SK-N-SH (cell line): ENCODE measurements at regions not wholly inside any gene's neighbourhood (a gene's known extent, or its start where the extent isn't known, plus 50 kb on each side); places are given as distances from the start of the nearest gene placed in this dataset.

Experiments
- EP300 ChIP-seq, 2 experiments: IDR thresholded peaks; 2 replicates each; pipeline versions ENCODE4 v1.4.0 to v1.6.1; 2012; ENCODE audit warnings: borderline replicate concordance in 1 of 2, low read depth in 1 of 2, low read length in 1 of 2
- FOXJ3 ChIP-seq: sonication (generic); formaldehyde crosslinking; IDR thresholded peaks from 2 replicates; pipeline ENCODE4 v1.5.1; 2020; ENCODE audit warnings: mild to moderate bottlenecking, missing genetic modification reagents
- FOXM1 ChIP-seq: IDR thresholded peaks from 2 replicates; pipeline ENCODE4 v1.4.0; 2012; ENCODE audit warnings: low read depth, mild to moderate bottlenecking
- NRF1 ChIP-seq: IDR thresholded peaks from 2 replicates; pipeline ENCODE4 v1.6.1; 2012; ENCODE audit warnings: low read depth, mild to moderate bottlenecking, low read length
- POLR2AphosphoS5 ChIP-seq: IDR thresholded peaks from 2 replicates; pipeline ENCODE4 v1.6.1; 2012; ENCODE audit warnings: low read depth, low read length
- TAF1 ChIP-seq: IDR thresholded peaks from 2 replicates; pipeline ENCODE4 v1.6.1; 2012; ENCODE audit warnings: low read depth, mild to moderate bottlenecking, low read length, moderate library complexity, borderline replicate concordance
- USF2 ChIP-seq: fragments of 150-350 bp; IDR thresholded peaks from 2 replicates; pipeline ENCODE4 v1.6.1; 2017; ENCODE audit warnings: antibody characterized with exemption, low read length, low read depth, borderline replicate concordance
- TF ChIP-seq, protein P1 (sequence below): IDR thresholded peaks from 2 replicates; pipeline ENCODE4; 2012
- TF ChIP-seq, protein P2 (sequence below): fragments of 200-600 bp; sonication (generic); IDR thresholded peaks from 2 replicates; pipeline ENCODE4 v1.6.1; 2017; ENCODE audit warnings: antibody characterized with exemption, mild to moderate bottlenecking, moderate library complexity

GRCh38 chr9:78146241-78146640 lies 89.6 kb upstream of the CEP78 start:
- TF ChIP-seq USF2 (no peak), FOXM1 (no peak), POLR2AphosphoS5 (no peak), FOXJ3 (CRISPR knock-in tag) (no peak), NRF1 (no peak), EP300 (IDR thresholded peaks at IDR 0.05; ENCODE audit: borderline replicate concordance in 1 of 2, low read depth in 1 of 2, low read length in 1 of 2) (no peak), TAF1 (no peak)
- TF ChIP-seq, protein P1, sequence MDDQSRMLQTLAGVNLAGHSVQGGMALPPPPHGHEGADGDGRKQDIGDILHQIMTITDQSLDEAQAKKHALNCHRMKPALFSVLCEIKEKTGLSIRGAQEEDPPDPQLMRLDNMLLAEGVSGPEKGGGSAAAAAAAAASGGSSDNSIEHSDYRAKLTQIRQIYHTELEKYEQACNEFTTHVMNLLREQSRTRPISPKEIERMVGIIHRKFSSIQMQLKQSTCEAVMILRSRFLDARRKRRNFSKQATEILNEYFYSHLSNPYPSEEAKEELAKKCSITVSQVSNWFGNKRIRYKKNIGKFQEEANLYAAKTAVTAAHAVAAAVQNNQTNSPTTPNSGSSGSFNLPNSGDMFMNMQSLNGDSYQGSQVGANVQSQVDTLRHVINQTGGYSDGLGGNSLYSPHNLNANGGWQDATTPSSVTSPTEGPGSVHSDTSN = no peak
- TF ChIP-seq, protein P2, sequence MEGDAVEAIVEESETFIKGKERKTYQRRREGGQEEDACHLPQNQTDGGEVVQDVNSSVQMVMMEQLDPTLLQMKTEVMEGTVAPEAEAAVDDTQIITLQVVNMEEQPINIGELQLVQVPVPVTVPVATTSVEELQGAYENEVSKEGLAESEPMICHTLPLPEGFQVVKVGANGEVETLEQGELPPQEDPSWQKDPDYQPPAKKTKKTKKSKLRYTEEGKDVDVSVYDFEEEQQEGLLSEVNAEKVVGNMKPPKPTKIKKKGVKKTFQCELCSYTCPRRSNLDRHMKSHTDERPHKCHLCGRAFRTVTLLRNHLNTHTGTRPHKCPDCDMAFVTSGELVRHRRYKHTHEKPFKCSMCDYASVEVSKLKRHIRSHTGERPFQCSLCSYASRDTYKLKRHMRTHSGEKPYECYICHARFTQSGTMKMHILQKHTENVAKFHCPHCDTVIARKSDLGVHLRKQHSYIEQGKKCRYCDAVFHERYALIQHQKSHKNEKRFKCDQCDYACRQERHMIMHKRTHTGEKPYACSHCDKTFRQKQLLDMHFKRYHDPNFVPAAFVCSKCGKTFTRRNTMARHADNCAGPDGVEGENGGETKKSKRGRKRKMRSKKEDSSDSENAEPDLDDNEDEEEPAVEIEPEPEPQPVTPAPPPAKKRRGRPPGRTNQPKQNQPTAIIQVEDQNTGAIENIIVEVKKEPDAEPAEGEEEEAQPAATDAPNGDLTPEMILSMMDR = no peak
